ENCODE measurements at regions not wholly inside any gene's neighbourhood (a gene's known extent, or its start where the extent isn't known, plus 50 kb on each side); places are given as distances from the start of the nearest gene placed in this dataset.

DNA sequence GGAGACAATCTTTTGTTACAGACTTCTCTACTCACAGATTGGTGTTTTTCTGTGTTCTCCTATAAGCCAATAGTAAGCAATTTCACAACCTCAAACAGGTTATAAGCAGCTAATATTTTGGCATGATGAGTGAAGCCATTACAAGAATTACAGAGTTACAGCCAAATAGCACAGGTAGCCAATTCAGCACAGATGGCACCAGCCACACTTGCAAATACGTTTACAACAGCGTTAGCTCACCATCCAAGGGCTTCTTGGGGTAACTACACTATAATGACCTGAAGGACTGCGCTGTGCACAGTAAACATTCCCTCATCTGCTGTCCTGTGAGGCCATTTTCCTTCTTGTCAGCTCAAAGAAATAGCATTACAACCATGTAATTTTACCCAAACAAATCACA, 428.6 kb downstream of the TCERG1L start:
- no peaks in the 10 kb centered on the region for H4K20me1 ChIP-seq (replicated peaks; ENCODE audit: insufficient read depth)
- H3K27me3 Mint-ChIP-seq (ENCODE audit: insufficient read depth, low read depth, poor library complexity) = peaks cover 4% of the 10 kb centered on the region
- DNase-seq (ENCODE audit: low spot score) (no peak), ATAC-seq (no peak)
- 0 out of 3 replicates have a peak, but pooled peaks cover 2% of the 10 kb centered on the region for H3K36me3 Mint-ChIP-seq (ENCODE audit: low read depth)
- H3K27ac Mint-ChIP-seq = no peak overlapping the region
- no peaks in the 10 kb centered on the region for H3K36me3 ChIP-seq (ENCODE audit: insufficient read depth)
- no peak overlapping the region for H2AFZ ChIP-seq
- no peak overlapping the region for H3K27ac ChIP-seq (ENCODE audit: low read depth)
- no peaks in the 10 kb centered on the region for H3K27me3 ChIP-seq (ENCODE audit: insufficient read depth)
- H3K79me2 ChIP-seq (replicated peaks; ENCODE audit: insufficient read depth) = no peaks in the 10 kb centered on the region
- no peaks in the 10 kb centered on the region for H3K4me1 Mint-ChIP-seq
- H3K4me1 ChIP-seq (ENCODE audit: insufficient read depth) = no peaks in the 10 kb centered on the region
- no peak overlapping the region for H3K4me3 ChIP-seq
- peaks cover 87% of the 10 kb centered on the region for H3K9me3 Mint-ChIP-seq
- TF ChIP-seq REST (IDR thresholded peaks at IDR 0.05; ENCODE audit: unreplicated experiment) (no peak), STAT1 (IDR thresholded peaks at IDR 0.05; ENCODE audit: unreplicated experiment) (no peak), NANOG (IDR thresholded peaks at IDR 0.05; ENCODE audit: borderline replicate concordance) (no peak), CREB1 (CRISPR knock-in tag; IDR thresholded peaks at IDR 0.05; ENCODE audit: low read depth) (no peak), POLR2AphosphoS5 (IDR thresholded peaks at IDR 0.05; ENCODE audit: low read depth) (no peak)
- TF ChIP-seq, protein P1, sequence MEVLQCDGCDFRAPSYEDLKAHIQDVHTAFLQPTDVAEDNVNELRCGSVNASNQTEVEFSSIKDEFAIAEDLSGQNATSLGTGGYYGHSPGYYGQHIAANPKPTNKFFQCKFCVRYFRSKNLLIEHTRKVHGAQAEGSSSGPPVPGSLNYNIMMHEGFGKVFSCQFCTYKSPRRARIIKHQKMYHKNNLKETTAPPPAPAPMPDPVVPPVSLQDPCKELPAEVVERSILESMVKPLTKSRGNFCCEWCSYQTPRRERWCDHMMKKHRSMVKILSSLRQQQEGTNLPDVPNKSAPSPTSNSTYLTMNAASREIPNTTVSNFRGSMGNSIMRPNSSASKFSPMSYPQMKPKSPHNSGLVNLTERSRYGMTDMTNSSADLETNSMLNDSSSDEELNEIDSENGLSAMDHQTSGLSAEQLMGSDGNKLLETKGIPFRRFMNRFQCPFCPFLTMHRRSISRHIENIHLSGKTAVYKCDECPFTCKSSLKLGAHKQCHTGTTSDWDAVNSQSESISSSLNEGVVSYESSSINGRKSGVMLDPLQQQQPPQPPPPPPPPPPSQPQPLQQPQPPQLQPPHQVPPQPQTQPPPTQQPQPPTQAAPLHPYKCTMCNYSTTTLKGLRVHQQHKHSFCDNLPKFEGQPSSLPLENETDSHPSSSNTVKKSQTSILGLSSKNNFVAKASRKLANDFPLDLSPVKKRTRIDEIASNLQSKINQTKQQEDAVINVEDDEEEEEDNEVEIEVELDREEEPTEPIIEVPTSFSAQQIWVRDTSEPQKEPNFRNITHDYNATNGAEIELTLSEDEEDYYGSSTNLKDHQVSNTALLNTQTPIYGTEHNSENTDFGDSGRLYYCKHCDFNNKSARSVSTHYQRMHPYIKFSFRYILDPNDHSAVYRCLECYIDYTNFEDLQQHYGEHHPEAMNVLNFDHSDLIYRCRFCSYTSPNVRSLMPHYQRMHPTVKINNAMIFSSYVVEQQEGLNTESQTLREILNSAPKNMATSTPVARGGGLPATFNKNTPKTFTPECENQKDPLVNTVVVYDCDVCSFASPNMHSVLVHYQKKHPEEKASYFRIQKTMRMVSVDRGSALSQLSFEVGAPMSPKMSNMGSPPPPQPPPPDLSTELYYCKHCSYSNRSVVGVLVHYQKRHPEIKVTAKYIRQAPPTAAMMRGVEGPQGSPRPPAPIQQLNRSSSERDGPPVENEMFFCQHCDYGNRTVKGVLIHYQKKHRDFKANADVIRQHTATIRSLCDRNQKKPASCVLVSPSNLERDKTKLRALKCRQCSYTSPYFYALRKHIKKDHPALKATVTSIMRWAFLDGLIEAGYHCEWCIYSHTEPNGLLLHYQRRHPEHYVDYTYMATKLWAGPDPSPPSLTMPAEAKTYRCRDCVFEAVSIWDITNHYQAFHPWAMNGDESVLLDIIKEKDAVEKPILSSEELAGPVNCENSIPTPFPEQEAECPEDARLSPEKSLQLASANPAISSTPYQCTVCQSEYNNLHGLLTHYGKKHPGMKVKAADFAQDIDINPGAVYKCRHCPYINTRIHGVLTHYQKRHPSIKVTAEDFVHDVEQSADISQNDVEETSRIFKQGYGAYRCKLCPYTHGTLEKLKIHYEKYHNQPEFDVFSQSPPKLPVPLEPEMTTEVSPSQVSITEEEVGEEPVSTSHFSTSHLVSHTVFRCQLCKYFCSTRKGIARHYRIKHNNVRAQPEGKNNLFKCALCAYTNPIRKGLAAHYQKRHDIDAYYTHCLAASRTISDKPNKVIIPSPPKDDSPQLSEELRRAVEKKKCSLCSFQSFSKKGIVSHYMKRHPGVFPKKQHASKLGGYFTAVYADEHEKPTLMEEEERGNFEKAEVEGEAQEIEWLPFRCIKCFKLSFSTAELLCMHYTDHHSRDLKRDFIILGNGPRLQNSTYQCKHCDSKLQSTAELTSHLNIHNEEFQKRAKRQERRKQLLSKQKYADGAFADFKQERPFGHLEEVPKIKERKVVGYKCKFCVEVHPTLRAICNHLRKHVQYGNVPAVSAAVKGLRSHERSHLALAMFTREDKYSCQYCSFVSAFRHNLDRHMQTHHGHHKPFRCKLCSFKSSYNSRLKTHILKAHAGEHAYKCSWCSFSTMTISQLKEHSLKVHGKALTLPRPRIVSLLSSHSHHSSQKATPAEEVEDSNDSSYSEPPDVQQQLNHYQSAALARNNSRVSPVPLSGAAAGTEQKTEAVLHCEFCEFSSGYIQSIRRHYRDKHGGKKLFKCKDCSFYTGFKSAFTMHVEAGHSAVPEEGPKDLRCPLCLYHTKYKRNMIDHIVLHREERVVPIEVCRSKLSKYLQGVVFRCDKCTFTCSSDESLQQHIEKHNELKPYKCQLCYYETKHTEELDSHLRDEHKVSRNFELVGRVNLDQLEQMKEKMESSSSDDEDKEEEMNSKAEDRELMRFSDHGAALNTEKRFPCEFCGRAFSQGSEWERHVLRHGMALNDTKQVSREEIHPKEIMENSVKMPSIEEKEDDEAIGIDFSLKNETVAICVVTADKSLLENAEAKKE (CRISPR knock-in tag; IDR thresholded peaks at IDR 0.05) = no peak
- TF ChIP-seq, protein P2, sequence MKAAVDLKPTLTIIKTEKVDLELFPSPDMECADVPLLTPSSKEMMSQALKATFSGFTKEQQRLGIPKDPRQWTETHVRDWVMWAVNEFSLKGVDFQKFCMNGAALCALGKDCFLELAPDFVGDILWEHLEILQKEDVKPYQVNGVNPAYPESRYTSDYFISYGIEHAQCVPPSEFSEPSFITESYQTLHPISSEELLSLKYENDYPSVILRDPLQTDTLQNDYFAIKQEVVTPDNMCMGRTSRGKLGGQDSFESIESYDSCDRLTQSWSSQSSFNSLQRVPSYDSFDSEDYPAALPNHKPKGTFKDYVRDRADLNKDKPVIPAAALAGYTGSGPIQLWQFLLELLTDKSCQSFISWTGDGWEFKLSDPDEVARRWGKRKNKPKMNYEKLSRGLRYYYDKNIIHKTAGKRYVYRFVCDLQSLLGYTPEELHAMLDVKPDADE (IDR thresholded peaks at IDR 0.05) = no peak
- H3K9me2 ChIP-seq (ENCODE audit: insufficient read depth) = no peaks in the 10 kb centered on the region
- no peaks in the 10 kb centered on the region for H3F3A ChIP-seq (replicated peaks; ENCODE audit: low read depth)
- no peak overlapping the region for H3K4me3 Mint-ChIP-seq
- H3K4me2 ChIP-seq = no peak overlapping the region

Data from GM23338 (cell line).